CD4-positive, alpha-beta memory T cell (primary cell): ENCODE measurements at regions not wholly inside any gene's neighbourhood (a gene's known extent, or its start where the extent isn't known, plus 50 kb on each side); places are given as distances from the start of the nearest gene placed in this dataset.

Source experiments
- CTCF ChIA-PET: fragments of 350-600 bp; sonication (Branson Sonifier 250); formaldehyde crosslinking; loops from one replicate; lab custom pipeline; 2021; ENCODE audit warnings: inconsistent platforms; ENCODE audit not compliant: partially characterized antibody; lab: Charles Lee
- POLR2A ChIA-PET: fragments of 350-600 bp; sonication (Branson Sonifier 250); formaldehyde crosslinking; loops from one replicate; lab custom pipeline; 2021; ENCODE audit not compliant: partially characterized antibody; lab: Charles Lee
- DNase-seq, 5 donors: peaks; one replicate each; pipeline versions ENCODE4 v3.0.0 to v3.0.0-alpha.2; 2020 to 2022; ENCODE audit warnings: mixed read lengths in 1 of 5
- H3K27ac ChIP-seq: one replicate; pipeline ENCODE4 v1.7.0; 2013; ENCODE audit warnings: low read depth, low read length
- H3K27me3 ChIP-seq: 2 replicates; pipeline ENCODE4 v1.7.0; 2013; ENCODE audit warnings: mild to moderate bottlenecking, low read length, moderate library complexity; ENCODE audit not compliant: insufficient read depth
- H3K36me3 ChIP-seq: 2 replicates; pipeline ENCODE4 v1.7.0; 2013; ENCODE audit warnings: mild to moderate bottlenecking, low read length, moderate library complexity; ENCODE audit not compliant: insufficient read depth
- H3K4me1 ChIP-seq: 2 replicates; pipeline ENCODE4 v1.7.0; 2013; ENCODE audit warnings: mild to moderate bottlenecking, low read length, moderate library complexity; ENCODE audit not compliant: insufficient read depth
- H3K4me3 ChIP-seq, 2 donors: one replicate each; pipeline ENCODE4 v1.7.0; 2013; ENCODE audit warnings: low read length in 2 of 2, mild to moderate bottlenecking in 1 of 2
- H3K9me3 ChIP-seq, 2 donors: one replicate each; pipeline ENCODE4 v1.7.0; 2013; ENCODE audit warnings: low read length in 2 of 2, control low read depth in 1 of 2; ENCODE audit not compliant: control insufficient read depth in 1 of 2
- H3K27ac Mint-ChIP-seq, 7 donors: one replicate each; pipeline ENCODE4 v1.8.0; 2020 to 2021; ENCODE audit warnings: mixed read lengths in 7 of 7, mild to moderate bottlenecking in 6 of 7, inconsistent platforms in 3 of 7, moderate library complexity in 3 of 7
- H3K27me3 Mint-ChIP-seq, 2 donors: one replicate each; pipeline ENCODE4 v1.8.0; 2020 to 2021; ENCODE audit warnings: mixed read lengths in 2 of 2
- H3K36me3 Mint-ChIP-seq, 2 donors: one replicate each; pipeline ENCODE4 v1.8.0; 2020 to 2021; ENCODE audit warnings: mixed read lengths in 2 of 2, inconsistent platforms in 1 of 2, mild to moderate bottlenecking in 1 of 2
- H3K4me1 Mint-ChIP-seq, 4 donors: one replicate each; pipeline ENCODE4 v1.8.0; 2020 to 2021; ENCODE audit warnings: mixed read lengths in 4 of 4, mild to moderate bottlenecking in 1 of 4
- H3K4me3 Mint-ChIP-seq, 8 donors: one replicate each; pipeline ENCODE4 v1.8.0; 2020 to 2021; ENCODE audit warnings: mixed read lengths in 8 of 8, mild to moderate bottlenecking in 7 of 8, moderate library complexity in 6 of 8, inconsistent platforms in 3 of 8
- H3K9me3 Mint-ChIP-seq, 8 donors: one replicate each; pipeline ENCODE4 v1.8.0; 2020 to 2021; ENCODE audit warnings: mixed read lengths in 8 of 8, mild to moderate bottlenecking in 5 of 8, inconsistent platforms in 3 of 8, moderate library complexity in 1 of 8
- intact Hi-C: fragments of 100-400 bp; cut with micrococcal nuclease; formaldehyde crosslinking; loops from one replicate; pipeline ENCODE4 v1.15.1; 2023

DNA sequence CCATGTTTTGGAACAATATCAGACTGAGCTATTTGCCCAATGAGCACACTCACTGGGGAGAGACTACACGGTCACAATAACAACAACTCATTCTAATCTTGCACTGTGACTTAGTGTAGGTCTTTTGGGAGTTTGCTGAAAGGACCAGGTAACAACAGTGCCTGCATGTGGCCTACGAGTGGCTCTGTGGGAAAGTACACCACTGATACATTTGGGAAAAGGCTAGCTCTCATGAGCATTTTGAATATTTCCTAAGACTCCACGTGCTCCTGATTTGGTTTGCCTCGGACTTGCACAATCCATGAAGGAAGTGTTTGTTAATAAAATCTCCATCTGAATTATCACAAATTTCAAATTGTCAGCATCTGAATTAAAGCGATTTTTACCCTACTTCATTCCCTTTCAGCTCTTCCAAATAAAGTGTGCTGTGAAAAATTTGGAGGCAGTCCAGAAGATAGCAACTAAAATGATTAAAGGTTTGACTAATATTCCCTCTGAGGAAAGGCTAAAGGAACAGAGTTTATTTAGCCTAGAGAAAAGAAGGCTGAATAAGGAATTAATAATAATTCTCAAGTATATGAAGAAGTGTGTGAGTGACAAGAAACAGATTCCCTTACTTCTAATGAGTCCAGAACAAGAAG, 406.4 kb downstream of the PPARGC1A start:
- H3K9me3 Mint-ChIP-seq: peaks cover 0 to 10% (median 3%) of the 10 kb centered on the region in 8 donors
- CTCF ChIA-PET: no interaction called here
- H3K27me3 ChIP-seq: no peaks in the 10 kb centered on the region
- H3K4me3 ChIP-seq: no peak overlapping the region
- POLR2A ChIA-PET: no interaction called here
- no peaks in the 10 kb centered on the region for H3K36me3 Mint-ChIP-seq
- H3K27me3 Mint-ChIP-seq: no peaks in the 10 kb centered on the region
- intact Hi-C loops: no loop called here
- no peak overlapping the region for H3K4me3 Mint-ChIP-seq
- H3K4me1 Mint-ChIP-seq: no peaks in the 10 kb centered on the region
- H3K27ac ChIP-seq: no peak overlapping the region
- H3K9me3 ChIP-seq: no peaks in the 10 kb centered on the region
- no peaks in the 10 kb centered on the region for H3K4me1 ChIP-seq
- no peak for DNase-seq
- H3K36me3 ChIP-seq: no peaks in the 10 kb centered on the region
- no peak overlapping the region for H3K27ac Mint-ChIP-seq

DNA sequence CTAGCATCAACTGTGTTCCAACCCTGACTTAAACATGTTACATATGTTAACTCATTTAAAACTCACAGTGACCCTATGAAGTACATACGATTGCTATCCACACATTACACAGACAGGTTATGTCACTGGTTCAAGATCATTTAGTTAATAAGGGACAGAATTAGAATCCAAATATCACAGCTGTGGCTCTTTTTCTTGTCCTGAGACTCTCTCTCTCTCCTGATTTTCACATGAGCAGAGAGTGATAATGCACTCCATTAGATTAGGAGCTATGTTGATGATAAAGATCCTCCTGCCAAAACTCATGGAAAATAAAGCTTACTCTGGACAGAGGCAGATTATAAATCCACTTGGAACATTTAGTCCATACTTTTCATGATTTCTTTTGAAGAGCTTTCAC, 408.3 kb downstream of the PPARGC1A start:
- H3K4me1 ChIP-seq: no peaks in the 10 kb centered on the region
- peaks cover 0 to 10% (median 3%) of the 10 kb centered on the region in 8 donors for H3K9me3 Mint-ChIP-seq
- H3K27ac ChIP-seq: no peak overlapping the region
- H3K4me3 ChIP-seq: no peak overlapping the region
- no peaks in the 10 kb centered on the region for H3K4me1 Mint-ChIP-seq
- no peak for DNase-seq
- no peaks in the 10 kb centered on the region for H3K27me3 ChIP-seq
- H3K27ac Mint-ChIP-seq: no peak overlapping the region
- H3K4me3 Mint-ChIP-seq: no peak overlapping the region
- no peaks in the 10 kb centered on the region for H3K27me3 Mint-ChIP-seq
- intact Hi-C loops: no loop called here
- ChIA-PET CTCF (no interaction called here), POLR2A (no interaction called here)
- no peaks in the 10 kb centered on the region for H3K36me3 ChIP-seq
- H3K9me3 ChIP-seq: no peaks in the 10 kb centered on the region
- H3K36me3 Mint-ChIP-seq: no peaks in the 10 kb centered on the region

DNA sequence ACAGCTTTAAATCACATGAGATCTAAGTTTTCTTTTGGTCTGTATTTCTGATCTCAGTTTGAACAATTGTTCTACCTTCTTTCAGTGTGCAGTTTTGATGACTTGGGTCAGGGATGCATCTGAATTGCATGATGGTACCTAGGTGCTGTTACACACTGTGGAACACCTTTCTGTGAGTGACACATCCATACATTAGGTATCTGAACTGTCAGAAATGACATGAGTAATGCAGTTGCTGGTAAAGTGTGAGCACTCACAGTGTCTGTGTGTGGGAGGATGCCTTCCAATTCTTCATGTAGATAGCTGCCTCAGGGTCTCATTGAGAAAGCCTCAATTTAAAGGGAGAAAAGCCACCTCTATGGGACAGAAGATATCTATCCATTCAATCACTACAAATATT, 411.9 kb downstream of the PPARGC1A start:
- Mint-ChIP-seq H3K4me1 (no peaks in the 10 kb centered on the region), H3K36me3 (no peaks in the 10 kb centered on the region), H3K9me3 (peaks cover 0 to 8% (median 2%) of the 10 kb centered on the region in 8 donors), H3K4me3 (no peak overlapping the region), H3K27me3 (no peaks in the 10 kb centered on the region), H3K27ac (no peak overlapping the region)
- intact Hi-C loops: no loop called here
- no peak overlapping the region for H3K4me3 ChIP-seq
- no peak for DNase-seq
- CTCF ChIA-PET: interaction anchor here (1.4 kb wide), 1 partner anchor 10 kb away, joined by 3 read pairs; no protein-coding TSS in a partner anchor
- H3K36me3 ChIP-seq: no peaks in the 10 kb centered on the region
- no peak overlapping the region for H3K27ac ChIP-seq
- no peaks in the 10 kb centered on the region for H3K27me3 ChIP-seq
- H3K9me3 ChIP-seq: no peaks in the 10 kb centered on the region
- POLR2A ChIA-PET: no interaction called here
- no peaks in the 10 kb centered on the region for H3K4me1 ChIP-seq

DNA sequence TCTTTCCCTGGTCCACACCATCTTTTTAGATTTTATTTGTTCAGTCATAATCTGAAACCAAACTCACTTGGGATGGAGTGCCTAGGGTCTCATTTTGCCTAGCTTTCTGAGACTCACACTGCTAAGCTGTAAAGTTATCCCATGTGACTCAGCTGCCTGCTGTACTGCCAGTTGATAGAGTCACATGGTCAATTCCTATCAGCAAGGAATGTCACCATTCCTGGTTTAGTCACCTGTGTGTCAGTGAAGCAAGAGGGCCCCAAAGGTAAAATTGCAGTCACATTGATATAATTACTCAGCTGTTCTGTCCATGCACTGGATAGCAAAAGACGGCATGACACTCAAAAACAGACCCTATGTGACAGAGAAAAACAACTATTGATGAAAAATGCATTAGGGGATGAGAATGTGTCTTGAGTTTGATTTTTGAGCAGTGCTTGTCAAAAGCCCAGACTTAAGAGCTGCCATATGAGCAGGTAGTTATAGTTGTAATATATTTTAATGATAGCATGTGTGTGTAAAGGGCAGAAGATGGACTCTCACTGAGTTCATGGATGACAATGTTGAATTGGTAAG, 413.2 kb downstream of the PPARGC1A start:
- H3K4me1 Mint-ChIP-seq: no peaks in the 10 kb centered on the region
- ChIA-PET POLR2A (no interaction called here), CTCF (interaction anchor here (1.4 kb wide), 1 partner anchor 8 kb away, joined by 3 read pairs; no protein-coding TSS in a partner anchor)
- no peak overlapping the region for H3K4me3 ChIP-seq
- peaks cover 0 to 10% (median 8%) of the 10 kb centered on the region in 8 donors for H3K9me3 Mint-ChIP-seq
- no peaks in the 10 kb centered on the region for H3K4me1 ChIP-seq
- H3K36me3 Mint-ChIP-seq: peaks cover 0 to 4% of the 10 kb centered on the region in 2 donors
- H3K36me3 ChIP-seq: no peaks in the 10 kb centered on the region
- no peaks in the 10 kb centered on the region for H3K27me3 ChIP-seq
- H3K27me3 Mint-ChIP-seq: no peaks in the 10 kb centered on the region
- intact Hi-C loops: no loop called here
- no peak for DNase-seq
- H3K9me3 ChIP-seq: no peaks in the 10 kb centered on the region
- H3K4me3 Mint-ChIP-seq: no peak overlapping the region
- H3K27ac ChIP-seq: no peak overlapping the region
- no peak overlapping the region for H3K27ac Mint-ChIP-seq

DNA sequence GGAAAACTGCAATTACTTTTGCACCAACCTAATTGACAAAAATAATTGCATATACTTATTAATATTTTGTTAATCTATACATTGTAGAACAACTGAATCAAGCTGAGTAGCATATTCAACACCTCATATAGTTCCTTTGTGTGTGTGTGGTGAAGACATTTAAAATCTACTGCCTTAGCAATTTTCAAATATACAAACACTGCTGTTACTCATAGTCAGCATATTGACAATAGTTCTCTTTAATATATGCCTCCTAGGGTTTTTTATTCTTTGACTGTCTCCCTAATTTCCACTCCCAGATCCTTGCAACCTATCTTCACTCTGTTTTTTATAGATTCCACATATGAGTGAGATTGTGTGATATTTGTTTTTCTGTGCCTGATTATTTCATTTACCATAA, 426.8 kb downstream of the PPARGC1A start:
- CTCF ChIA-PET: no interaction called here
- no peak overlapping the region for H3K4me3 ChIP-seq
- H3K27ac Mint-ChIP-seq: no peak overlapping the region

DNA sequence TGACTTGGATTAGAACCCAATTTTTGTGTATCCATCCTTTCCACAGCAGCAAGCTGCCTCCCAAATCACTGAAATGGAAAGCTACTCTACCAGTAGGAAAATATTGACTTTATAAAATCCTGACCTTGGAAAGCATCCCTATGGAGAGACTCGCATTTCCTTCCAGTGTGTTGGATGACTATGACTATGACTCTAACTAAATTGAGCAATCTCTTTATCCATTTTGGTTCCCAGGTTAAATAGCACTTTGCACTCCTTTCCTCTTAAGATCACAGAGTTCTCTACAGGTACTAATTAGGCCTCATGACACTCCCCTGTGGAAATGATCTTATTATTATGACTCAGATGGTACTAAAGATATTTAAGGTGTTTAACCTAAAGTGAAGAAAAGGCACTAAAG, 431.8 kb downstream of the PPARGC1A start:
- Histone ChIP-seq H3K4me3 (no peak overlapping the region), H3K4me1 (no peaks in the 10 kb centered on the region), H3K27me3 (no peaks in the 10 kb centered on the region), H3K27ac (no peak overlapping the region), H3K36me3 (no peaks in the 10 kb centered on the region), H3K9me3 (no peaks in the 10 kb centered on the region)
- Mint-ChIP-seq H3K4me3 (no peak overlapping the region), H3K9me3 (peaks cover 0 to 10% (median 2%) of the 10 kb centered on the region in 8 donors), H3K4me1 (no peaks in the 10 kb centered on the region), H3K27me3 (peaks cover 0 to 2% of the 10 kb centered on the region in 2 donors), H3K27ac (no peak overlapping the region), H3K36me3 (no peaks in the 10 kb centered on the region)
- POLR2A ChIA-PET: no interaction called here
- intact Hi-C loops: no loop called here
- CTCF ChIA-PET: no interaction called here
- no peak for DNase-seq

More for the DNA sequence above, 426.8 kb downstream of the PPARGC1A start:
- intact Hi-C loops: no loop called here
- Histone ChIP-seq H3K4me1 (no peaks in the 10 kb centered on the region), H3K27ac (no peak overlapping the region), H3K9me3 (no peaks in the 10 kb centered on the region), H3K36me3 (no peaks in the 10 kb centered on the region), H3K27me3 (no peaks in the 10 kb centered on the region)
- POLR2A ChIA-PET: no interaction called here
- peaks cover 0 to 2% of the 10 kb centered on the region in 2 donors for H3K27me3 Mint-ChIP-seq
- no peaks in the 10 kb centered on the region for H3K4me1 Mint-ChIP-seq
- peaks cover 2 to 16% (median 8%) of the 10 kb centered on the region in 8 donors for H3K9me3 Mint-ChIP-seq
- no peaks in the 10 kb centered on the region for H3K36me3 Mint-ChIP-seq
- no peak overlapping the region for H3K4me3 Mint-ChIP-seq
- no peak for DNase-seq

DNA sequence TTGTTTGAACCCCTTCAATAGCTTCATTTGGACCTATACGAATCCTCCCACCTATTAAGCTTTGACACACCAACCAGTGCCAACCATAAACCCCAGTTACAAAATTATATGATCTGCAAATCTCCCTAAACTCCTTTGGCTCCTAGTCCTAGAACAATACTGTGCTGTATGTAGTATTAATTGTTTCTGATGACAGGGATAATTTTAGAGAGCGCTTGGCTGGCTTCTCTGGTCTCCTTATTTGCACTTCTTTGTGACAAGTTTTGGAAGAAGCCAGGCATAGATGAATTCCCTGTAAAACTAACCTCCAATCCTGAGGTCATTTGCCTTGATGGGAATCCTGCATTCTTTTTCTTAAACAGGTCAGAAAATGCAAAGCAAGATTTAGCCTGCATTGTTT, 433.0 kb downstream of the PPARGC1A start:
- no peaks in the 10 kb centered on the region for H3K36me3 Mint-ChIP-seq
- intact Hi-C loops: no loop called here
- DNase-seq: no peak

More for the DNA sequence above, 433.0 kb downstream of the PPARGC1A start:
- Histone ChIP-seq H3K36me3 (no peaks in the 10 kb centered on the region), H3K9me3 (no peaks in the 10 kb centered on the region), H3K4me3 (no peak overlapping the region), H3K4me1 (no peaks in the 10 kb centered on the region), H3K27me3 (no peaks in the 10 kb centered on the region), H3K27ac (no peak overlapping the region)
- H3K9me3 Mint-ChIP-seq: peaks cover 0 to 10% (median 3%) of the 10 kb centered on the region in 8 donors
- H3K4me3 Mint-ChIP-seq: no peak overlapping the region
- POLR2A ChIA-PET: no interaction called here
- CTCF ChIA-PET: interaction anchor here (0.7 kb wide), 1 partner anchor 101 kb away, joined by 3 read pairs; no protein-coding TSS in a partner anchor
- no peak overlapping the region for H3K27ac Mint-ChIP-seq
- peaks cover 0 to 2% of the 10 kb centered on the region in 2 donors for H3K27me3 Mint-ChIP-seq
- H3K4me1 Mint-ChIP-seq: no peaks in the 10 kb centered on the region
